ENCODE measurements at regions not wholly inside any gene's neighbourhood (a gene's known extent, or its start where the extent isn't known, plus 50 kb on each side); places are given as distances from the start of the nearest gene placed in this dataset.
A peak's percentile ranks its signal among the peaks of the same experiment; 100 is the strongest.

- Histone ChIP-seq H3K36me3 (ENCODE audit: insufficient read depth, low read length) (no peaks in the 10 kb centered on the region), H3K4me3 (ENCODE audit: low read depth, low read length) (no peak overlapping the region), H3K27ac (ENCODE audit: low read depth, low read length) (peak overlapping the region; percentile 62), H3K27me3 (ENCODE audit: insufficient read depth, low read length) (no peaks in the 10 kb centered on the region), H2AFZ (ENCODE audit: low read length, unreplicated experiment) (no peak overlapping the region), H3K4me1 (ENCODE audit: control insufficient read depth, insufficient read depth, low read length, unreplicated experiment) (peaks cover 22% of the 10 kb centered on the region), H3K79me2 (ENCODE audit: control insufficient read depth, insufficient read depth, low read length, unreplicated experiment) (no peaks in the 10 kb centered on the region)
Observed at GRCh38 chr5:17816944-17817343, 182.7 kb downstream of the TAF11L14 start.

- H3K79me2 ChIP-seq (ENCODE audit: control insufficient read depth, insufficient read depth, low read length, unreplicated experiment), result no peaks in the 10 kb centered on the region
- H3K4me1 ChIP-seq (ENCODE audit: control insufficient read depth, insufficient read depth, low read length, unreplicated experiment), result peaks cover 22% of the 10 kb centered on the region
- no peak overlapping the region for H3K4me3 ChIP-seq (ENCODE audit: low read depth, low read length)
- no peaks in the 10 kb centered on the region for H3K27me3 ChIP-seq (ENCODE audit: insufficient read depth, low read length)
- peak overlapping the region; percentile 83 for H3K27ac ChIP-seq (ENCODE audit: low read depth, low read length)
- no peaks in the 10 kb centered on the region for H3K36me3 ChIP-seq (ENCODE audit: insufficient read depth, low read length)
- no peak overlapping the region for H2AFZ ChIP-seq (ENCODE audit: low read length, unreplicated experiment)
Observed at GRCh38 chr5:17817990-17818389, 183.7 kb downstream of the TAF11L14 start.

GRCh38 chr5:17819783-17820182 is 185.5 kb downstream of the TAF11L14 start:
- Histone ChIP-seq H2AFZ (ENCODE audit: low read length, unreplicated experiment) (no peak overlapping the region), H3K4me3 (ENCODE audit: low read depth, low read length) (no peak overlapping the region), H3K27ac (ENCODE audit: low read depth, low read length) (peak overlapping the region; percentile 83), H3K79me2 (ENCODE audit: control insufficient read depth, insufficient read depth, low read length, unreplicated experiment) (no peaks in the 10 kb centered on the region), H3K4me1 (ENCODE audit: control insufficient read depth, insufficient read depth, low read length, unreplicated experiment) (peaks cover 26% of the 10 kb centered on the region), H3K36me3 (ENCODE audit: insufficient read depth, low read length) (no peaks in the 10 kb centered on the region), H3K27me3 (ENCODE audit: insufficient read depth, low read length) (no peaks in the 10 kb centered on the region)

- Histone ChIP-seq H3K79me2 (ENCODE audit: control insufficient read depth, insufficient read depth, low read length, unreplicated experiment) (no peaks in the 10 kb centered on the region), H3K36me3 (ENCODE audit: insufficient read depth, low read length) (no peaks in the 10 kb centered on the region), H3K27ac (ENCODE audit: low read depth, low read length) (no peak overlapping the region), H3K4me3 (ENCODE audit: low read depth, low read length) (no peak overlapping the region), H3K27me3 (ENCODE audit: insufficient read depth, low read length) (no peaks in the 10 kb centered on the region), H2AFZ (ENCODE audit: low read length, unreplicated experiment) (no peak overlapping the region), H3K4me1 (ENCODE audit: control insufficient read depth, insufficient read depth, low read length, unreplicated experiment) (peaks cover 10% of the 10 kb centered on the region)
Observed at GRCh38 chr5:17828681-17829080, 194.4 kb downstream of the TAF11L14 start.

- H3K27me3 ChIP-seq (ENCODE audit: insufficient read depth, low read length), result no peaks in the 10 kb centered on the region
- no peak overlapping the region for H2AFZ ChIP-seq (ENCODE audit: low read length, unreplicated experiment)
- peaks cover 6% of the 10 kb centered on the region for H3K4me1 ChIP-seq (ENCODE audit: control insufficient read depth, insufficient read depth, low read length, unreplicated experiment)
- H3K27ac ChIP-seq (ENCODE audit: low read depth, low read length), result no peak overlapping the region
- H3K79me2 ChIP-seq (ENCODE audit: control insufficient read depth, insufficient read depth, low read length, unreplicated experiment), result no peaks in the 10 kb centered on the region
- no peaks in the 10 kb centered on the region for H3K36me3 ChIP-seq (ENCODE audit: insufficient read depth, low read length)
- no peak overlapping the region for H3K4me3 ChIP-seq (ENCODE audit: low read depth, low read length)
Observed at GRCh38 chr5:17829456-17829855, 195.2 kb downstream of the TAF11L14 start.

- no peak overlapping the region for H3K4me3 ChIP-seq (ENCODE audit: low read depth, low read length)
- H2AFZ ChIP-seq (ENCODE audit: low read length, unreplicated experiment), result no peak overlapping the region
- no peak overlapping the region for H3K27ac ChIP-seq (ENCODE audit: low read depth, low read length)
- H3K4me1 ChIP-seq (ENCODE audit: control insufficient read depth, insufficient read depth, low read length, unreplicated experiment), result peaks cover 6% of the 10 kb centered on the region
- H3K79me2 ChIP-seq (ENCODE audit: control insufficient read depth, insufficient read depth, low read length, unreplicated experiment), result no peaks in the 10 kb centered on the region
- no peaks in the 10 kb centered on the region for H3K27me3 ChIP-seq (ENCODE audit: insufficient read depth, low read length)
- H3K36me3 ChIP-seq (ENCODE audit: insufficient read depth, low read length), result no peaks in the 10 kb centered on the region
Observed at GRCh38 chr5:17831279-17831678, 197.0 kb downstream of the TAF11L14 start.

GRCh38 chr5:17832949-17833745 is 198.9 kb downstream of the TAF11L14 start:
- no peak overlapping the region for H2AFZ ChIP-seq (ENCODE audit: low read length, unreplicated experiment)
- H3K79me2 ChIP-seq (ENCODE audit: control insufficient read depth, insufficient read depth, low read length, unreplicated experiment), result no peaks in the 10 kb centered on the region
- peaks cover 6% of the 10 kb centered on the region for H3K4me1 ChIP-seq (ENCODE audit: control insufficient read depth, insufficient read depth, low read length, unreplicated experiment)
- H3K27me3 ChIP-seq (ENCODE audit: insufficient read depth, low read length), result no peaks in the 10 kb centered on the region
- no peak overlapping the region for H3K27ac ChIP-seq (ENCODE audit: low read depth, low read length)
- no peaks in the 10 kb centered on the region for H3K36me3 ChIP-seq (ENCODE audit: insufficient read depth, low read length)
- no peak overlapping the region for H3K4me3 ChIP-seq (ENCODE audit: low read depth, low read length)

GRCh38 chr5:17837757-17838156 is 203.5 kb downstream of the TAF11L14 start:
- H3K4me1 ChIP-seq (ENCODE audit: control insufficient read depth, insufficient read depth, low read length, unreplicated experiment), result no peaks in the 10 kb centered on the region
- H2AFZ ChIP-seq (ENCODE audit: low read length, unreplicated experiment), result no peak overlapping the region
- no peaks in the 10 kb centered on the region for H3K79me2 ChIP-seq (ENCODE audit: control insufficient read depth, insufficient read depth, low read length, unreplicated experiment)
- no peak overlapping the region for H3K27ac ChIP-seq (ENCODE audit: low read depth, low read length)
- H3K4me3 ChIP-seq (ENCODE audit: low read depth, low read length), result no peak overlapping the region
- no peaks in the 10 kb centered on the region for H3K36me3 ChIP-seq (ENCODE audit: insufficient read depth, low read length)
- no peaks in the 10 kb centered on the region for H3K27me3 ChIP-seq (ENCODE audit: insufficient read depth, low read length)

- Histone ChIP-seq H3K79me2 (ENCODE audit: control insufficient read depth, insufficient read depth, low read length, unreplicated experiment) (no peaks in the 10 kb centered on the region), H3K27ac (ENCODE audit: low read depth, low read length) (no peak overlapping the region), H3K27me3 (ENCODE audit: insufficient read depth, low read length) (no peaks in the 10 kb centered on the region), H2AFZ (ENCODE audit: low read length, unreplicated experiment) (no peak overlapping the region), H3K4me1 (ENCODE audit: control insufficient read depth, insufficient read depth, low read length, unreplicated experiment) (no peaks in the 10 kb centered on the region), H3K36me3 (ENCODE audit: insufficient read depth, low read length) (no peaks in the 10 kb centered on the region), H3K4me3 (ENCODE audit: low read depth, low read length) (no peak overlapping the region)
Observed at GRCh38 chr5:17838469-17838868, 204.2 kb downstream of the TAF11L14 start.

- no peaks in the 10 kb centered on the region for H3K4me1 ChIP-seq (ENCODE audit: control insufficient read depth, insufficient read depth, low read length, unreplicated experiment)
- no peak overlapping the region for H3K4me3 ChIP-seq (ENCODE audit: low read depth, low read length)
- H2AFZ ChIP-seq (ENCODE audit: low read length, unreplicated experiment), result no peak overlapping the region
- H3K27ac ChIP-seq (ENCODE audit: low read depth, low read length), result no peak overlapping the region
- H3K79me2 ChIP-seq (ENCODE audit: control insufficient read depth, insufficient read depth, low read length, unreplicated experiment), result no peaks in the 10 kb centered on the region
- H3K36me3 ChIP-seq (ENCODE audit: insufficient read depth, low read length), result no peaks in the 10 kb centered on the region
- no peaks in the 10 kb centered on the region for H3K27me3 ChIP-seq (ENCODE audit: insufficient read depth, low read length)
Observed at GRCh38 chr5:17839848-17840247, 205.6 kb downstream of the TAF11L14 start.

- H2AFZ ChIP-seq (ENCODE audit: low read length, unreplicated experiment), result no peak overlapping the region
- H3K4me3 ChIP-seq (ENCODE audit: low read depth, low read length), result no peak overlapping the region
- no peaks in the 10 kb centered on the region for H3K4me1 ChIP-seq (ENCODE audit: control insufficient read depth, insufficient read depth, low read length, unreplicated experiment)
- no peaks in the 10 kb centered on the region for H3K36me3 ChIP-seq (ENCODE audit: insufficient read depth, low read length)
- no peak overlapping the region for H3K27ac ChIP-seq (ENCODE audit: low read depth, low read length)
- H3K27me3 ChIP-seq (ENCODE audit: insufficient read depth, low read length), result no peaks in the 10 kb centered on the region
- no peaks in the 10 kb centered on the region for H3K79me2 ChIP-seq (ENCODE audit: control insufficient read depth, insufficient read depth, low read length, unreplicated experiment)
Observed at GRCh38 chr5:17846496-17846895, 212.2 kb downstream of the TAF11L14 start.
